CD4-positive, alpha-beta memory T cell (primary cell): ENCODE measurements at regions not wholly inside any gene's neighbourhood (a gene's known extent, or its start where the extent isn't known, plus 50 kb on each side); places are given as distances from the start of the nearest gene placed in this dataset.

ENCODE experiments used
- CTCF ChIA-PET: fragments of 350-600 bp; sonication (Branson Sonifier 250); formaldehyde crosslinking; loops from one replicate; lab custom pipeline; 2021; ENCODE audit warnings: inconsistent platforms; ENCODE audit not compliant: partially characterized antibody; lab: Charles Lee
- POLR2A ChIA-PET: fragments of 350-600 bp; sonication (Branson Sonifier 250); formaldehyde crosslinking; loops from one replicate; lab custom pipeline; 2021; ENCODE audit not compliant: partially characterized antibody; lab: Charles Lee
- DNase-seq, 5 donors: peaks; one replicate each; pipeline versions ENCODE4 v3.0.0 to v3.0.0-alpha.2; 2020 to 2022; ENCODE audit warnings: mixed read lengths in 1 of 5
- H3K27ac ChIP-seq: one replicate; pipeline ENCODE4 v1.7.0; 2013; ENCODE audit warnings: low read depth, low read length
- H3K27me3 ChIP-seq: 2 replicates; pipeline ENCODE4 v1.7.0; 2013; ENCODE audit warnings: mild to moderate bottlenecking, low read length, moderate library complexity; ENCODE audit not compliant: insufficient read depth
- H3K36me3 ChIP-seq: 2 replicates; pipeline ENCODE4 v1.7.0; 2013; ENCODE audit warnings: mild to moderate bottlenecking, low read length, moderate library complexity; ENCODE audit not compliant: insufficient read depth
- H3K4me1 ChIP-seq: 2 replicates; pipeline ENCODE4 v1.7.0; 2013; ENCODE audit warnings: mild to moderate bottlenecking, low read length, moderate library complexity; ENCODE audit not compliant: insufficient read depth
- H3K4me3 ChIP-seq, 2 donors: one replicate each; pipeline ENCODE4 v1.7.0; 2013; ENCODE audit warnings: low read length in 2 of 2, mild to moderate bottlenecking in 1 of 2
- H3K9me3 ChIP-seq, 2 donors: one replicate each; pipeline ENCODE4 v1.7.0; 2013; ENCODE audit warnings: low read length in 2 of 2, control low read depth in 1 of 2; ENCODE audit not compliant: control insufficient read depth in 1 of 2
- H3K27ac Mint-ChIP-seq, 7 donors: one replicate each; pipeline ENCODE4 v1.8.0; 2020 to 2021; ENCODE audit warnings: mixed read lengths in 7 of 7, mild to moderate bottlenecking in 6 of 7, inconsistent platforms in 3 of 7, moderate library complexity in 3 of 7
- H3K27me3 Mint-ChIP-seq, 2 donors: one replicate each; pipeline ENCODE4 v1.8.0; 2020 to 2021; ENCODE audit warnings: mixed read lengths in 2 of 2
- H3K36me3 Mint-ChIP-seq, 2 donors: one replicate each; pipeline ENCODE4 v1.8.0; 2020 to 2021; ENCODE audit warnings: mixed read lengths in 2 of 2, inconsistent platforms in 1 of 2, mild to moderate bottlenecking in 1 of 2
- H3K4me1 Mint-ChIP-seq, 4 donors: one replicate each; pipeline ENCODE4 v1.8.0; 2020 to 2021; ENCODE audit warnings: mixed read lengths in 4 of 4, mild to moderate bottlenecking in 1 of 4
- H3K4me3 Mint-ChIP-seq, 8 donors: one replicate each; pipeline ENCODE4 v1.8.0; 2020 to 2021; ENCODE audit warnings: mixed read lengths in 8 of 8, mild to moderate bottlenecking in 7 of 8, moderate library complexity in 6 of 8, inconsistent platforms in 3 of 8
- H3K9me3 Mint-ChIP-seq, 8 donors: one replicate each; pipeline ENCODE4 v1.8.0; 2020 to 2021; ENCODE audit warnings: mixed read lengths in 8 of 8, mild to moderate bottlenecking in 5 of 8, inconsistent platforms in 3 of 8, moderate library complexity in 1 of 8
- intact Hi-C: fragments of 100-400 bp; cut with micrococcal nuclease; formaldehyde crosslinking; loops from one replicate; pipeline ENCODE4 v1.15.1; 2023

- CTCF ChIA-PET, result no interaction called here
- DNase-seq, result no peak
- H3K9me3 Mint-ChIP-seq, result peaks cover 0 to 7% (median 0%) of the 10 kb centered on the region in 8 donors
Observed at GRCh38 chr12:82174936-82175335, 183.3 kb downstream of the CCDC59 start.

GRCh38 chr12:82174383-82174782 is 183.8 kb downstream of the CCDC59 start:
- POLR2A ChIA-PET, result no interaction called here
- Histone ChIP-seq H3K4me3 (no peak overlapping the region), H3K36me3 (no peaks in the 10 kb centered on the region), H3K4me1 (no peaks in the 10 kb centered on the region), H3K27me3 (no peaks in the 10 kb centered on the region), H3K27ac (no peak overlapping the region), H3K9me3 (no peaks in the 10 kb centered on the region)
- no peak for DNase-seq
- Mint-ChIP-seq H3K27me3 (no peaks in the 10 kb centered on the region), H3K4me1 (peaks cover 0 to 4% (median 0%) of the 10 kb centered on the region in 4 donors), H3K9me3 (peaks cover 0 to 8% (median 0%) of the 10 kb centered on the region in 8 donors), H3K36me3 (no peaks in the 10 kb centered on the region), H3K4me3 (no peak overlapping the region), H3K27ac (no peak overlapping the region)
- intact Hi-C loops, result no loop called here
- CTCF ChIA-PET, result no interaction called here

More at GRCh38 chr12:82174936-82175335, 183.3 kb downstream of the CCDC59 start:
- Histone ChIP-seq H3K4me3 (no peak overlapping the region), H3K9me3 (no peaks in the 10 kb centered on the region), H3K27ac (no peak overlapping the region), H3K27me3 (no peaks in the 10 kb centered on the region), H3K36me3 (no peaks in the 10 kb centered on the region), H3K4me1 (no peaks in the 10 kb centered on the region)
- Mint-ChIP-seq H3K4me1 (peaks cover 0 to 4% (median 0%) of the 10 kb centered on the region in 4 donors), H3K36me3 (no peaks in the 10 kb centered on the region), H3K27ac (no peak overlapping the region), H3K4me3 (no peak overlapping the region), H3K27me3 (no peaks in the 10 kb centered on the region)
- POLR2A ChIA-PET, result no interaction called here
- intact Hi-C loops, result no loop called here

GRCh38 chr12:82149045-82149444 is 209.1 kb downstream of the CCDC59 start:
- H3K9me3 Mint-ChIP-seq, result peaks cover 0 to 5% (median 1%) of the 10 kb centered on the region in 8 donors
- H3K27ac Mint-ChIP-seq, result no peak overlapping the region
- no peaks in the 10 kb centered on the region for H3K4me1 ChIP-seq
- ChIA-PET CTCF (interaction anchor here (1.5 kb wide), 1 partner anchor 209 kb away, joined by 3 read pairs; the partner anchor contains the start of genes CCDC59 and METTL25), POLR2A (no interaction called here)
- H3K9me3 ChIP-seq, result no peaks in the 10 kb centered on the region
- H3K27me3 ChIP-seq, result no peaks in the 10 kb centered on the region
- H3K27ac ChIP-seq, result no peak overlapping the region
- H3K27me3 Mint-ChIP-seq, result no peaks in the 10 kb centered on the region
- no peaks in the 10 kb centered on the region for H3K4me1 Mint-ChIP-seq
- H3K36me3 ChIP-seq, result no peaks in the 10 kb centered on the region
- intact Hi-C loops, result no loop called here
- H3K36me3 Mint-ChIP-seq, result no peaks in the 10 kb centered on the region
- H3K4me3 ChIP-seq, result no peak overlapping the region
- H3K4me3 Mint-ChIP-seq, result no peak overlapping the region
- no peak for DNase-seq

- no peaks in the 10 kb centered on the region for H3K27me3 ChIP-seq
- no peak overlapping the region for H3K27ac ChIP-seq
- no peak overlapping the region for H3K4me3 ChIP-seq
- Mint-ChIP-seq H3K27me3 (no peaks in the 10 kb centered on the region), H3K27ac (no peak overlapping the region), H3K4me1 (no peaks in the 10 kb centered on the region), H3K36me3 (no peaks in the 10 kb centered on the region), H3K9me3 (peaks cover 0 to 5% (median 3%) of the 10 kb centered on the region in 8 donors), H3K4me3 (no peak overlapping the region)
- intact Hi-C loops, result no loop called here
- ChIA-PET CTCF (no interaction called here), POLR2A (no interaction called here)
- H3K4me1 ChIP-seq, result no peaks in the 10 kb centered on the region
- no peaks in the 10 kb centered on the region for H3K36me3 ChIP-seq
- no peak for DNase-seq
- no peaks in the 10 kb centered on the region for H3K9me3 ChIP-seq
Observed at GRCh38 chr12:82146740-82147139, 211.4 kb downstream of the CCDC59 start.

GRCh38 chr12:82144505-82144904 is 213.7 kb downstream of the CCDC59 start:
- Mint-ChIP-seq H3K4me3 (no peak overlapping the region), H3K27me3 (no peaks in the 10 kb centered on the region), H3K9me3 (peaks cover 0 to 5% (median 3%) of the 10 kb centered on the region in 8 donors), H3K27ac (no peak overlapping the region), H3K36me3 (no peaks in the 10 kb centered on the region), H3K4me1 (no peaks in the 10 kb centered on the region)
- Histone ChIP-seq H3K9me3 (no peaks in the 10 kb centered on the region), H3K4me3 (no peak overlapping the region), H3K27ac (no peak overlapping the region), H3K27me3 (no peaks in the 10 kb centered on the region), H3K4me1 (no peaks in the 10 kb centered on the region), H3K36me3 (no peaks in the 10 kb centered on the region)
- DNase-seq, result no peak
- POLR2A ChIA-PET, result no interaction called here
- intact Hi-C loops, result no loop called here
- CTCF ChIA-PET, result no interaction called here

- H3K36me3 Mint-ChIP-seq, result no peaks in the 10 kb centered on the region
- H3K27ac Mint-ChIP-seq, result no peak overlapping the region
- H3K4me1 ChIP-seq, result no peaks in the 10 kb centered on the region
- H3K9me3 Mint-ChIP-seq, result peaks cover 0 to 11% (median 3%) of the 10 kb centered on the region in 8 donors
- H3K27me3 Mint-ChIP-seq, result peaks cover 0 to 2% of the 10 kb centered on the region in 2 donors
- CTCF ChIA-PET, result no interaction called here
- no peak overlapping the region for H3K27ac ChIP-seq
- no peaks in the 10 kb centered on the region for H3K9me3 ChIP-seq
- POLR2A ChIA-PET, result no interaction called here
- no peak overlapping the region for H3K4me3 Mint-ChIP-seq
- no peaks in the 10 kb centered on the region for H3K4me1 Mint-ChIP-seq
- intact Hi-C loops, result no loop called here
- H3K27me3 ChIP-seq, result no peaks in the 10 kb centered on the region
- no peaks in the 10 kb centered on the region for H3K36me3 ChIP-seq
- H3K4me3 ChIP-seq, result no peak overlapping the region
- no peak for DNase-seq
Observed at GRCh38 chr12:82132390-82132789, 225.8 kb downstream of the CCDC59 start.

GRCh38 chr12:82130762-82131161 is 227.4 kb downstream of the CCDC59 start:
- Histone ChIP-seq H3K36me3 (no peaks in the 10 kb centered on the region), H3K4me1 (no peaks in the 10 kb centered on the region), H3K9me3 (no peaks in the 10 kb centered on the region), H3K4me3 (no peak overlapping the region), H3K27me3 (no peaks in the 10 kb centered on the region), H3K27ac (no peak overlapping the region)
- intact Hi-C loops, result no loop called here
- POLR2A ChIA-PET, result no interaction called here
- Mint-ChIP-seq H3K9me3 (peaks cover 0 to 2% (median 0%) of the 10 kb centered on the region in 8 donors), H3K27me3 (no peaks in the 10 kb centered on the region), H3K36me3 (no peaks in the 10 kb centered on the region), H3K27ac (no peak overlapping the region), H3K4me1 (no peaks in the 10 kb centered on the region), H3K4me3 (no peak overlapping the region)
- DNase-seq, result no peak
- CTCF ChIA-PET, result no interaction called here
